ENCODE measurements at regions not wholly inside any gene's neighbourhood (a gene's known extent, or its start where the extent isn't known, plus 50 kb on each side); places are given as distances from the start of the nearest gene placed in this dataset.

DNA sequence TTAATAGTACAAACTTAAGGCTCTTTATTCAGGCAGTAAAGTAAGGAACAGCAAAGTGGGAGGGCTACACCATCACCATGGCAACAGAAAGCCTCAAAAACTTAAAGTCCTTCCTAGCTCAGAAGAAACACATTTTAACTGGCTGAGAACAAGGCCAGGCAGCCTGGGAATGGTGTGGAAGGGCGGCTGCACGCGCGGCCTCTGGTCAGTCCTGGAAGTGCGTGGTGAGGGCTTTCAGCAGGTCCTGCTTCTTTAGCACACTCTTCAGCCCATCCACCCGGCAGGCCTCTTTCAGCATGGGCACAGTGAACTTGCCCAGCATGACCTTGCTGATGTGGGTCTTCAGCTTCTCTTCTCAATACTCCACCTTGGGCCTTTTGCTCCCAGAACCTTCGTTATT is 133.0 kb downstream of the CYP26A1 start:
- Histone ChIP-seq H3K4me3 (ENCODE audit: low read depth in 1 of 2, low read length in 2 of 2) (no peak overlapping the region), H3K27me3 (ENCODE audit: control insufficient read depth in 1 of 2, insufficient read depth in 2 of 2, low read length in 2 of 2) (no peaks in the 10 kb centered on the region), H3K9me3 (ENCODE audit: low read length) (no peaks in the 10 kb centered on the region), H3K36me3 (ENCODE audit: insufficient read depth, low read length) (no peaks in the 10 kb centered on the region), H3K27ac (ENCODE audit: low read depth, low read length) (no peak overlapping the region), H3K9ac (ENCODE audit: low read length) (no peak overlapping the region), H3K4me1 (ENCODE audit: insufficient read depth, low read length) (no peaks in the 10 kb centered on the region)

GRCh38 chr10:93208717-93209464 is 135.2 kb downstream of the CYP26A1 start:
- Histone ChIP-seq H3K4me3 (ENCODE audit: low read depth in 1 of 2, low read length in 2 of 2) (no peak overlapping the region), H3K4me1 (ENCODE audit: insufficient read depth, low read length) (no peaks in the 10 kb centered on the region), H3K27me3 (ENCODE audit: control insufficient read depth in 1 of 2, insufficient read depth in 2 of 2, low read length in 2 of 2) (no peaks in the 10 kb centered on the region), H3K36me3 (ENCODE audit: insufficient read depth, low read length) (no peaks in the 10 kb centered on the region), H3K9me3 (ENCODE audit: low read length) (no peaks in the 10 kb centered on the region), H3K27ac (ENCODE audit: low read depth, low read length) (no peak overlapping the region), H3K9ac (ENCODE audit: low read length) (no peak overlapping the region)

- H3K9ac ChIP-seq (ENCODE audit: low read length), result no peak overlapping the region
- no peaks in the 10 kb centered on the region for H3K27me3 ChIP-seq (ENCODE audit: control insufficient read depth in 1 of 2, insufficient read depth in 2 of 2, low read length in 2 of 2)
- H3K36me3 ChIP-seq (ENCODE audit: insufficient read depth, low read length), result no peaks in the 10 kb centered on the region
- no peak overlapping the region for H3K27ac ChIP-seq (ENCODE audit: low read depth, low read length)
- H3K9me3 ChIP-seq (ENCODE audit: low read length), result no peaks in the 10 kb centered on the region
- H3K4me1 ChIP-seq (ENCODE audit: insufficient read depth, low read length), result no peaks in the 10 kb centered on the region
- H3K4me3 ChIP-seq (ENCODE audit: low read depth in 1 of 2, low read length in 2 of 2), result no peak overlapping the region
These were observed 138.3 kb downstream of the CYP26A1 start for GRCh38 chr10:93211991-93212390.

- H3K27me3 ChIP-seq (ENCODE audit: control insufficient read depth in 1 of 2, insufficient read depth in 2 of 2, low read length in 2 of 2), result no peaks in the 10 kb centered on the region
- no peaks in the 10 kb centered on the region for H3K4me1 ChIP-seq (ENCODE audit: insufficient read depth, low read length)
- H3K9ac ChIP-seq (ENCODE audit: low read length), result no peak overlapping the region
- no peaks in the 10 kb centered on the region for H3K9me3 ChIP-seq (ENCODE audit: low read length)
- no peak overlapping the region for H3K4me3 ChIP-seq (ENCODE audit: low read depth in 1 of 2, low read length in 2 of 2)
- H3K27ac ChIP-seq (ENCODE audit: low read depth, low read length), result no peak overlapping the region
- H3K36me3 ChIP-seq (ENCODE audit: insufficient read depth, low read length), result no peaks in the 10 kb centered on the region
These were observed 141.6 kb downstream of the CYP26A1 start for GRCh38 chr10:93215312-93215711.

DNA sequence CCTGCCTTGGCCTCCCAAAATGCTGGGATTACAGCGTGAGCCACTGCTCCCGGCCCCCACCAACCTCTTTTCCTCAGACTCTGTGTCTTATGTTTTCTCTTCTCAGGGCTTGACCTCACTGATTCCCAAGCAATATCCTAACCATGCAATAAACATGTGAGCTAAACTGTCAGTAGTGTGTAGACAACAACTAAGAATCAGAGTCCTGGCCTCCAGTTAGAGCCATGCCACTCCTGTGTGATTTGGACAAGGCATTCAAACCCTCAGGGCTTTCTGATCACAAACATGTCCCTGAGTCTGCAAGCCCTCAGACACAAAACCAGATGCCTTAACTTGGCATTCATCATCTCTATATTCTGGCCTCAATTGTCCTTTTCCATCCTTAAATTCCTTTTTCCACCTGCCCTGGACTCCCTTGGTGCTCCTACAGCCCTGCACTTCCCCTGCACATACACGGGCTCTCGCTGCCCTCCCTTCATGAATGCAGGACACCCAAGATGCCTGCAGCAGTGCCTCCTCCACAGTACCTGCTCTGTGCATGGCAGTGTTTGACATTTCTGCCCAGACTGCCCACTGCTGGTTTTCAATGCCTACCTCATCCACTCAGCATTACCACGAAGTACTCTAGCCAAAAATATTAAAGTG is 142.8 kb downstream of the CYP26A1 start:
- no peak overlapping the region for H3K27ac ChIP-seq (ENCODE audit: low read depth, low read length)
- no peaks in the 10 kb centered on the region for H3K9me3 ChIP-seq (ENCODE audit: low read length)
- H3K9ac ChIP-seq (ENCODE audit: low read length), result no peak overlapping the region
- no peaks in the 10 kb centered on the region for H3K27me3 ChIP-seq (ENCODE audit: control insufficient read depth in 1 of 2, insufficient read depth in 2 of 2, low read length in 2 of 2)
- H3K4me3 ChIP-seq (ENCODE audit: low read depth in 1 of 2, low read length in 2 of 2), result no peak overlapping the region
- no peaks in the 10 kb centered on the region for H3K4me1 ChIP-seq (ENCODE audit: insufficient read depth, low read length)
- H3K36me3 ChIP-seq (ENCODE audit: insufficient read depth, low read length), result no peaks in the 10 kb centered on the region

DNA sequence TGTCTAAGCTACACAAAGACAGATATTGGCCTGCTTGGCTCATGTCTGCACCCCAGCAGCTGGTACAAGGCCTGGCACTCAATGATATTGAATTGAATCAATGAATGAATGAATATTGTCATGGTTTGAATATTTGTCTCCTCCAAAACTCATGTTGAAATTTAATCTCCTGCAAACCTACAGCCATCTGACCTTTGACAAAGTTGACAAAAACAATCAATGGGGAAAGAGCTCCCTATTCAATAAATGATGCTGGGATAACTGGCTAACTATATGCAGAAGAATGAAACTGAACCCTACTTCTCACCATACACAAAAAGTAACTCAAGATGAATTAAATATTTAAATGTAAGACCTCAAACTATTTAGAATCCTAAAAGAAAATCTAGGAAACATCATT is 144.7 kb downstream of the CYP26A1 start:
- H3K9me3 ChIP-seq (ENCODE audit: low read length), result no peaks in the 10 kb centered on the region
- H3K9ac ChIP-seq (ENCODE audit: low read length), result no peak overlapping the region
- no peaks in the 10 kb centered on the region for H3K36me3 ChIP-seq (ENCODE audit: insufficient read depth, low read length)
- no peak overlapping the region for H3K4me3 ChIP-seq (ENCODE audit: low read depth in 1 of 2, low read length in 2 of 2)
- no peaks in the 10 kb centered on the region for H3K4me1 ChIP-seq (ENCODE audit: insufficient read depth, low read length)
- no peaks in the 10 kb centered on the region for H3K27me3 ChIP-seq (ENCODE audit: control insufficient read depth in 1 of 2, insufficient read depth in 2 of 2, low read length in 2 of 2)
- H3K27ac ChIP-seq (ENCODE audit: low read depth, low read length), result no peak overlapping the region

GRCh38 chr10:93219347-93219746 is 145.7 kb downstream of the CYP26A1 start:
- Histone ChIP-seq H3K27ac (ENCODE audit: low read depth, low read length) (no peak overlapping the region), H3K27me3 (ENCODE audit: control insufficient read depth in 1 of 2, insufficient read depth in 2 of 2, low read length in 2 of 2) (no peaks in the 10 kb centered on the region), H3K36me3 (ENCODE audit: insufficient read depth, low read length) (no peaks in the 10 kb centered on the region), H3K9ac (ENCODE audit: low read length) (no peak overlapping the region), H3K4me3 (ENCODE audit: low read depth in 1 of 2, low read length in 2 of 2) (no peak overlapping the region), H3K4me1 (ENCODE audit: insufficient read depth, low read length) (no peaks in the 10 kb centered on the region), H3K9me3 (ENCODE audit: low read length) (no peaks in the 10 kb centered on the region)

DNA sequence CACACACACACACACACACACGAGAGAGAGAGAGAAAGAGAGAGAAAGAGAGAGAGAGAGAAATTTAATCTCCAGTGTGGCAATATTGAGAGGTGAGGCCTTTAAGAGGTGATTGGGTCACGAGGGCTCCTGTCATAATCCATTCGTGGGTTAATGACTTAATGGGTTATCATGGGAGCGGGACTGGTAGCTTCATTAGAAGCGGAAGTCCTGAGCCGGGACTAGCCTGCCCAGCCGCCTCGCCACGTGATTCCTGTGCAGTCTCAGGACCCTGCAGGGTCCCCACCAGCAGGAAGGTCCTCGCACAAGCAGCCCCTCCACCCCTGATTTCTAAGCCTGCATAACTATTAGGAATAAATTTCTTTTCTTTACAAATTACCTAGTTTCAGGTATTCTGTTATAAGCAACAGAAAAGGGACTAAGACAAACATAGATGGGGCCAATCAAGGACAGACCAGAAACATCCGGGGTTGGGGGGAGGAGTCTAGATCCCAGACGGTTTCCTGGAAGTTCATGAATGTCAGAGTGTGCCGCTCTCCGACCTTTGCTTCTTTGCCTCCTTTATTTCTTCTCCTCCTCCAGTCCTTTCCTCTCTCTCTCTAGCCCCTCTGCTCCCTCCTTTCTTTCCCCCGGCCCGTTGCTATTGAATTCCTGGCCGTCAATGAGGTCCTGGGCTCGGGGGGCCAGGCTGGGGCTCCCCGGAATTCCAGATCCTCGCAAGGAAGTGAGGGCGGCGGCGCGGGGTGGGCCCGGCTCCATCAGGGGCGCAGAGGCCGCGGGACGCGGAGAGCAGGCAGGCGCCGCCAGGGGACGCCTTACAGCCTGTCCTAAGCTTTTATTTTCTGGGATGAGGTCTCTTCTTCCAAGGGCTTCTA is 146.8 kb downstream of the CYP26A1 start:
- no peak overlapping the region for H3K9ac ChIP-seq (ENCODE audit: low read length)
- no peaks in the 10 kb centered on the region for H3K27me3 ChIP-seq (ENCODE audit: control insufficient read depth in 1 of 2, insufficient read depth in 2 of 2, low read length in 2 of 2)
- no peak overlapping the region for H3K4me3 ChIP-seq (ENCODE audit: low read depth in 1 of 2, low read length in 2 of 2)
- no peaks in the 10 kb centered on the region for H3K9me3 ChIP-seq (ENCODE audit: low read length)
- no peak overlapping the region for H3K27ac ChIP-seq (ENCODE audit: low read depth, low read length)
- no peaks in the 10 kb centered on the region for H3K36me3 ChIP-seq (ENCODE audit: insufficient read depth, low read length)
- no peaks in the 10 kb centered on the region for H3K4me1 ChIP-seq (ENCODE audit: insufficient read depth, low read length)

GRCh38 chr10:93221171-93221496 is 147.4 kb downstream of the CYP26A1 start:
- no peaks in the 10 kb centered on the region for H3K9me3 ChIP-seq (ENCODE audit: low read length)
- no peaks in the 10 kb centered on the region for H3K4me1 ChIP-seq (ENCODE audit: insufficient read depth, low read length)
- H3K4me3 ChIP-seq (ENCODE audit: low read depth in 1 of 2, low read length in 2 of 2), result no peak overlapping the region
- no peak overlapping the region for H3K27ac ChIP-seq (ENCODE audit: low read depth, low read length)
- no peak overlapping the region for H3K9ac ChIP-seq (ENCODE audit: low read length)
- no peaks in the 10 kb centered on the region for H3K27me3 ChIP-seq (ENCODE audit: control insufficient read depth in 1 of 2, insufficient read depth in 2 of 2, low read length in 2 of 2)
- H3K36me3 ChIP-seq (ENCODE audit: insufficient read depth, low read length), result no peaks in the 10 kb centered on the region

DNA sequence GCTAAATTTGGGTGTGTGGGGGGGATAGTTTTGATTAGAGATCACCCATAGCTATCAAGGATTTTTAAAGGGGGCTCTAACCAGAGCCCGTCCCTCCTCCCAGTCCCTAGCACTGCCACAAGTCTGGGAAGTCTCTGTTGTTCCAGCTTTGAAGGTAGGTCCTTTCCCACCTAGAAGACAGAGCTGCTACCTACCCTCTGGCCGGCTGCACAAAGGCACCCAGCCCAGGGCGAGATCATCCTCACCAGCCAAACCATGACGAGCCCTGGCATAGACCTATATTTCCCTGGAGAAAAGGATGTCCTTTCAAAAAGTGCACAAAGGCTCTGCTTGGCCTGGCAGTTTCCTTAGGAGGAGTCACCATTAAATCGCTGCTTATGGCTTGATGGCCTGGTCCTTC is 147.8 kb downstream of the CYP26A1 start:
- H3K27ac ChIP-seq (ENCODE audit: low read depth, low read length), result no peak overlapping the region
- no peaks in the 10 kb centered on the region for H3K27me3 ChIP-seq (ENCODE audit: control insufficient read depth in 1 of 2, insufficient read depth in 2 of 2, low read length in 2 of 2)
- no peaks in the 10 kb centered on the region for H3K4me1 ChIP-seq (ENCODE audit: insufficient read depth, low read length)
- H3K36me3 ChIP-seq (ENCODE audit: insufficient read depth, low read length), result no peaks in the 10 kb centered on the region
- H3K4me3 ChIP-seq (ENCODE audit: low read depth in 1 of 2, low read length in 2 of 2), result no peak overlapping the region
- no peaks in the 10 kb centered on the region for H3K9me3 ChIP-seq (ENCODE audit: low read length)
- H3K9ac ChIP-seq (ENCODE audit: low read length), result no peak overlapping the region

DNA sequence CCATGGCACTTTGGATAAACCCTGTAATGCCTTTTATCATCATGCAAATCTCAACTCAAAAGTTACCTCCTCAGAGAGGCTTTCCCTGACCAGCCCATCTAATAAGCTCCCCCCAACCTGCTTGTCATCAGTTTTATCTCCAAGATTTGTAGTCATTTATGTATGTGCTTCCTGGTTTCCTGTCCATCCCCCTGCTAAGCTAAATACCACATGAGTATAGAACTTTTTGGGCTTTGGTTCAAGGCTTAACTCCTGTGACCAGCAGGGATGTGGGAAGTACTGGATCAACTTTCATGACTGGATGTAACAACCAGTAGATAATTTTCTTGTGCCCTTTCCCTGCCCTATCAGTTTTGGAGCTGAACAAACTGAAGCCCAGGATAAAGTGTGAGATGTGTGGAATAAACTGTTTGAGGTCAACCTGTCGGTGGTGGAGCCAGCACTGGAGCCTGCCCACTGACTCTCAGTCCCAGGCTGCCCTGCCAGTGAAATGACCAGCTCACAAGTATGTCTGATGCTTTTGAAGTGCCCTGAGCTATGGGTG is 148.6 kb downstream of the CYP26A1 start:
- Histone ChIP-seq H3K27me3 (ENCODE audit: control insufficient read depth in 1 of 2, insufficient read depth in 2 of 2, low read length in 2 of 2) (no peaks in the 10 kb centered on the region), H3K9ac (ENCODE audit: low read length) (no peak overlapping the region), H3K9me3 (ENCODE audit: low read length) (no peaks in the 10 kb centered on the region), H3K27ac (ENCODE audit: low read depth, low read length) (no peak overlapping the region), H3K4me1 (ENCODE audit: insufficient read depth, low read length) (no peaks in the 10 kb centered on the region), H3K4me3 (ENCODE audit: low read depth in 1 of 2, low read length in 2 of 2) (no peak overlapping the region), H3K36me3 (ENCODE audit: insufficient read depth, low read length) (no peaks in the 10 kb centered on the region)

Data from muscle layer of colon (tissue), 2 donors.